Astrocyte (in vitro differentiated cells and primary cell): ENCODE measurements at regions not wholly inside any gene's neighbourhood (a gene's known extent, or its start where the extent isn't known, plus 50 kb on each side); places are given as distances from the start of the nearest gene placed in this dataset.

Experiments
- CTCF ChIP-seq: IDR thresholded peaks from 2 replicates; pipeline ENCODE4 v1.5.1; 2011; ENCODE audit warnings: low read depth, mild to moderate bottlenecking, inconsistent platforms, low read length, moderate library complexity; ENCODE audit not compliant: insufficient read depth
- EZH2 ChIP-seq: IDR thresholded peaks from 2 replicates; pipeline ENCODE4 v1.6.1; 2012; ENCODE audit warnings: mild to moderate bottlenecking, low read length, inconsistent platforms; ENCODE audit not compliant: insufficient read depth

GRCh38 chr14:43522191-43522590 is 984.9 kb downstream of the FSCB start:
- TF ChIP-seq CTCF (no peak), EZH2 (no peak)
